PC-9 (cell line): ENCODE measurements at regions not wholly inside any gene's neighbourhood (a gene's known extent, or its start where the extent isn't known, plus 50 kb on each side); places are given as distances from the start of the nearest gene placed in this dataset.

Experiments
- BruUV-seq: library from RNA; stranded (reverse); fragments of 400-500 nt; replicated peaks from 2 replicates; lab custom pipeline; 2021; lab: Mats Ljungman, UMichigan
- CTCF ChIA-PET: fragments of 300-600 bp; sonication (Branson Sonifier 250); formaldehyde crosslinking; loops from one replicate; lab custom pipeline; 2022; ENCODE audit warnings: antibody characterized with exemption; lab: Charles Lee
- POLR2A ChIA-PET: fragments of 300-600 bp; sonication (Branson Sonifier 250); formaldehyde crosslinking; loops from one replicate; lab custom pipeline; 2022; ENCODE audit warnings: antibody characterized with exemption; ENCODE audit not compliant: unreplicated experiment; lab: Charles Lee
- DNase-seq, 2 experiments: peaks; one replicate each; pipeline versions ENCODE4 v3.0.0 to v3.0.0-alpha.2; 2015 to 2022; ENCODE audit warnings: mixed read lengths in 1 of 2
- H2AFZ ChIP-seq: fragments of 200-600 bp; sonication (generic); 2 replicates; pipeline ENCODE4 v1.8.1; 2017; ENCODE audit warnings: antibody characterized with exemption
- H3F3A ChIP-seq: fragments of 200-600 bp; sonication (generic); 2 replicates; pipeline ENCODE4 v1.8.1; 2017; ENCODE audit warnings: antibody characterized with exemption, mild to moderate bottlenecking, low read depth; ENCODE audit not compliant: insufficient read depth
- H3K27ac ChIP-seq: fragments of 200-600 bp; sonication (generic); 2 replicates; pipeline ENCODE4 v1.6.1; 2016; ENCODE audit warnings: mixed run types
- H3K27me3 ChIP-seq: fragments of 200-600 bp; sonication (generic); 2 replicates; pipeline ENCODE4 v1.6.1; 2016; ENCODE audit warnings: low read depth, mixed run types; ENCODE audit not compliant: insufficient read depth
- H3K36me3 ChIP-seq: fragments of 200-600 bp; sonication (generic); 2 replicates; pipeline ENCODE4 v1.6.1; 2016; ENCODE audit warnings: low read depth, mixed run types
- H3K4me1 ChIP-seq: fragments of 200-600 bp; sonication (generic); replicated peaks from 2 replicates; pipeline ENCODE4 v1.6.1; 2016; ENCODE audit warnings: mixed run types; ENCODE audit not compliant: insufficient read depth
- H3K4me2 ChIP-seq: fragments of 200-600 bp; sonication (generic); 2 replicates; pipeline ENCODE4 v1.6.1; 2017; ENCODE audit warnings: mixed run types
- H3K4me3 ChIP-seq: fragments of 200-600 bp; sonication (generic); 2 replicates; pipeline ENCODE4 v1.6.1; 2016; ENCODE audit warnings: mixed run types
- H3K79me2 ChIP-seq: fragments of 200-600 bp; sonication (generic); 2 replicates; pipeline ENCODE4 v1.6.1; 2017; ENCODE audit warnings: low read depth, mixed run types
- H3K9me2 ChIP-seq: fragments of 200-600 bp; sonication (generic); 2 replicates; pipeline ENCODE4 v1.8.1; 2017; ENCODE audit warnings: mild to moderate bottlenecking; ENCODE audit not compliant: insufficient read depth
- H3K9me3 ChIP-seq: fragments of 200-600 bp; sonication (generic); 2 replicates; pipeline ENCODE4 v1.8.1; 2016; ENCODE audit warnings: low read depth; ENCODE audit not compliant: insufficient read depth
- H4K20me1 ChIP-seq: fragments of 200-600 bp; sonication (generic); 2 replicates; pipeline ENCODE4 v1.8.1; 2017; ENCODE audit not compliant: insufficient read depth
- EZH2 ChIP-seq: fragments of 200-600 bp; sonication (generic); IDR thresholded peaks from 2 replicates; pipeline ENCODE4 v1.8.0; 2017; ENCODE audit warnings: antibody characterized with exemption, low read depth
- intact Hi-C: fragments of 100-400 bp; cut with micrococcal nuclease; formaldehyde crosslinking; loops from one replicate; pipeline ENCODE4 v1.10.0; 2022; ENCODE audit not compliant: unreplicated experiment
- TF ChIP-seq, protein P1 (sequence below): fragments of 200-600 bp; sonication (generic); conservative IDR thresholded peaks from 2 replicates; pipeline ENCODE4 v1.6.1; 2017; ENCODE audit warnings: mixed run types, antibody characterized with exemption, mild to moderate bottlenecking, moderate library complexity

DNA sequence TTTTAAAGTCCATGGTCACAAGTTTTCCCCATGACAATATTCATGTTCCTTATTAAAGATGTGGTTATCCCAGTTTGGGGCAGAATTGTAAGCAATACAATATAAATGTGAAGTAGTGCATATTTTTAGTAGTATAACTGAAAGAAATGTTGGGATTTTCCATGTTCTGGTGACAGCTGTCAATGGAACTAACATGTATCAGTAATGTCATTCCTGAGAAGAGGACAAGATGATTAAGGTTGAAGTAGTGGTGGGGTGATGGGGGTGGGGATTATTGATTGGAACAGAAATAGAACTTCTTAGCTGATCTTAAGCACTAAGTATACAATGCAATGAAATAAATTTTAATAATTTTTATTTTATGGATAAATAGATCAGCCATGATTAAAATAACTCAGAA lies 81.6 kb downstream of the PDHA2 start:
- Histone ChIP-seq H3K27ac (no peak overlapping the region), H3K9me2 (no peaks in the 10 kb centered on the region), H3F3A (no peaks in the 10 kb centered on the region), H3K27me3 (no peaks in the 10 kb centered on the region), H2AFZ (no peak overlapping the region), H3K4me3 (no peak overlapping the region), H3K79me2 (no peaks in the 10 kb centered on the region), H4K20me1 (no peaks in the 10 kb centered on the region), H3K4me2 (no peak overlapping the region), H3K36me3 (no peaks in the 10 kb centered on the region), H3K4me1 (no peaks in the 10 kb centered on the region), H3K9me3 (no peaks in the 10 kb centered on the region)
- CTCF ChIA-PET, result no interaction called here
- intact Hi-C loops, result no loop called here
- POLR2A ChIA-PET, result no interaction called here
- DNase-seq, result no peak
- BruUV-seq, result no TSS peak
- TF ChIP-seq, protein P1, sequence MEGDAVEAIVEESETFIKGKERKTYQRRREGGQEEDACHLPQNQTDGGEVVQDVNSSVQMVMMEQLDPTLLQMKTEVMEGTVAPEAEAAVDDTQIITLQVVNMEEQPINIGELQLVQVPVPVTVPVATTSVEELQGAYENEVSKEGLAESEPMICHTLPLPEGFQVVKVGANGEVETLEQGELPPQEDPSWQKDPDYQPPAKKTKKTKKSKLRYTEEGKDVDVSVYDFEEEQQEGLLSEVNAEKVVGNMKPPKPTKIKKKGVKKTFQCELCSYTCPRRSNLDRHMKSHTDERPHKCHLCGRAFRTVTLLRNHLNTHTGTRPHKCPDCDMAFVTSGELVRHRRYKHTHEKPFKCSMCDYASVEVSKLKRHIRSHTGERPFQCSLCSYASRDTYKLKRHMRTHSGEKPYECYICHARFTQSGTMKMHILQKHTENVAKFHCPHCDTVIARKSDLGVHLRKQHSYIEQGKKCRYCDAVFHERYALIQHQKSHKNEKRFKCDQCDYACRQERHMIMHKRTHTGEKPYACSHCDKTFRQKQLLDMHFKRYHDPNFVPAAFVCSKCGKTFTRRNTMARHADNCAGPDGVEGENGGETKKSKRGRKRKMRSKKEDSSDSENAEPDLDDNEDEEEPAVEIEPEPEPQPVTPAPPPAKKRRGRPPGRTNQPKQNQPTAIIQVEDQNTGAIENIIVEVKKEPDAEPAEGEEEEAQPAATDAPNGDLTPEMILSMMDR, result no peak
- TF ChIP-seq EZH2, result no peak

DNA sequence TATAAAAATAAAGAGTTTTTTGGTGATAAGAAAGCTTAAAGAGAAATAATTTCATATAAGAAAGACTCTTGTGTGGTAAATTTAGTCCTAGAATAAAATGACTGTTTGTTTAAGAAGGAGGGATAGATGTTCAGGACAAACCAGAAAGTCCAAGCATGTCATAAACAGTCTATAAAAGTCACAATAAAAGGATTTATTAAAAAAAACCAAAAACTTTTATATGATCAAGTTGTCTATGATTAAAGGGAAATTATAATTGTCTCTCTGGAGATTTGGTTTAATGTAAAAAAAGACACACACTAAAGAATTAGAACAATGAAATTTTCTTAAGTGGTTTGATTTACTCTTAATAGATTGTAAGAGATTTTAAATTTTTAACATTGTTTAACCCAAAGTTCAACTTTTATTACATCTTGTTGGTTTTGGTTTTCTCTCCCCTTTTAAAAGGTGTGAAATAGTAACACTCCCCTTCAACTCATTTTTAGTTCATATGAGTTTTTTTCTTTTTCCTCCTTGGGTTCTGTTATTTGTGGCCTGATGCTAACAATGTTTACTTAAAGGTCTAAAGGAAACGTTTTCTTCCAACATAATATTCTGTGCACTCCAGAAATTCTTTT lies 89.7 kb downstream of the PDHA2 start:
- intact Hi-C loops, result no loop called here

DNA sequence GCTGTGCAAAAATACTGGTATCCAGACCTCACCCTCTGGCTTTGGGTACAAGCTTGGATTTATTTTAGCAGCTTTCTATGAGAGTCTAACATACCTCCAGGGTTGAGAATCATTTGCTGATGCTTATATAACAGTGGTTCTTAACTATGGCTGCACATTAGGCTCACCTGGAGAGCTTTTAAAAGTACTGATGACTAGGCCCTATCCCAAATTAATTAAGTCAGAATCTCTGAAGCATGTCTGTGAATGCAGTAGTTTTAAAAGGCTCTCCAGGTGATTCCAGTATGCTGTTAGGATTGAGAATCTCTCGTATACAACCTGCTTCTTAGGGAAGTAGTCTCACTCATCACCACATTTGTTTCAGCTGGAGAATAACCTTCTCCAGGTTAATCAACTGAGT lies 99.2 kb downstream of the PDHA2 start:
- H3K4me2 ChIP-seq, result no peak overlapping the region
- H3K27me3 ChIP-seq, result no peaks in the 10 kb centered on the region
- H3K4me1 ChIP-seq, result no peaks in the 10 kb centered on the region
- no peak overlapping the region for H3K4me3 ChIP-seq
- H3K36me3 ChIP-seq, result no peaks in the 10 kb centered on the region
- ChIA-PET POLR2A (no interaction called here), CTCF (no interaction called here)
- no peak for DNase-seq
- no peak overlapping the region for H2AFZ ChIP-seq
- no peaks in the 10 kb centered on the region for H3K9me2 ChIP-seq
- no TSS peak for BruUV-seq
- H3F3A ChIP-seq, result no peaks in the 10 kb centered on the region
- H4K20me1 ChIP-seq, result no peaks in the 10 kb centered on the region
- no peak for TF ChIP-seq EZH2
- TF ChIP-seq, protein P1, result no peak
- no peaks in the 10 kb centered on the region for H3K79me2 ChIP-seq
- H3K9me3 ChIP-seq, result no peaks in the 10 kb centered on the region
- no peak overlapping the region for H3K27ac ChIP-seq
- intact Hi-C loops, result no loop called here

More for the DNA sequence above, 89.7 kb downstream of the PDHA2 start:
- H3F3A ChIP-seq, result no peaks in the 10 kb centered on the region
- no peak overlapping the region for H3K27ac ChIP-seq
- H3K79me2 ChIP-seq, result no peaks in the 10 kb centered on the region
- DNase-seq, result no peak
- BruUV-seq, result no TSS peak
- no peaks in the 10 kb centered on the region for H4K20me1 ChIP-seq
- no peaks in the 10 kb centered on the region for H3K36me3 ChIP-seq
- H2AFZ ChIP-seq, result no peak overlapping the region
- CTCF ChIA-PET, result no interaction called here
- no peaks in the 10 kb centered on the region for H3K27me3 ChIP-seq
- no peaks in the 10 kb centered on the region for H3K9me2 ChIP-seq
- no peaks in the 10 kb centered on the region for H3K4me1 ChIP-seq
- H3K9me3 ChIP-seq, result no peaks in the 10 kb centered on the region
- POLR2A ChIA-PET, result no interaction called here
- H3K4me2 ChIP-seq, result no peak overlapping the region
- no peak for TF ChIP-seq EZH2
- TF ChIP-seq, protein P1, result no peak
- H3K4me3 ChIP-seq, result no peak overlapping the region
